HG03432 (cell line): ENCODE measurements at regions not wholly inside any gene's neighbourhood (a gene's known extent, or its start where the extent isn't known, plus 50 kb on each side); places are given as distances from the start of the nearest gene placed in this dataset.

ENCODE experiments used
- ATAC-seq: cut with Tn5 transposase; IDR thresholded peaks from one replicate; pipeline ENCODE4 v1.9.1; 2021; ENCODE audit warnings: mild to moderate bottlenecking, moderate library complexity; ENCODE audit not compliant: unreplicated experiment

GRCh38 chr2:188848887-188849435 is 125.2 kb upstream of the COL3A1 start:
- no peak for ATAC-seq

- no peak for ATAC-seq
Observed at GRCh38 chr2:188850786-188851185, 123.4 kb upstream of the COL3A1 start.

GRCh38 chr2:188851311-188851710 is 122.9 kb upstream of the COL3A1 start:
- ATAC-seq, result no peak

GRCh38 chr2:188851826-188852225 is 122.3 kb upstream of the COL3A1 start:
- no peak for ATAC-seq

- no peak for ATAC-seq
Observed at GRCh38 chr2:188852772-188853171, 121.4 kb upstream of the COL3A1 start.

GRCh38 chr2:188853307-188853706 is 120.9 kb upstream of the COL3A1 start:
- ATAC-seq, result no peak

GRCh38 chr2:188865681-188866080 is 108.5 kb upstream of the COL3A1 start:
- no peak for ATAC-seq

- ATAC-seq, result no peak
Observed at GRCh38 chr2:188869550-188869949, 104.6 kb upstream of the COL3A1 start.

GRCh38 chr2:188870289-188870688 is 103.9 kb upstream of the COL3A1 start:
- ATAC-seq, result no peak

- no peak for ATAC-seq
Observed at GRCh38 chr2:188875104-188875503, 99.1 kb upstream of the COL3A1 start.

GRCh38 chr2:188878716-188879115 is 95.5 kb upstream of the COL3A1 start:
- no peak for ATAC-seq

GRCh38 chr2:188880740-188881139 is 93.4 kb upstream of the COL3A1 start:
- no peak for ATAC-seq

- ATAC-seq, result no peak
Observed at GRCh38 chr2:188881434-188881833, 92.7 kb upstream of the COL3A1 start.

GRCh38 chr2:188884046-188884445 is 90.1 kb upstream of the COL3A1 start:
- no peak for ATAC-seq

GRCh38 chr2:188884517-188884916 is 89.7 kb upstream of the COL3A1 start:
- no peak for ATAC-seq

- ATAC-seq, result no peak
Observed at GRCh38 chr2:188889187-188889586, 85.0 kb upstream of the COL3A1 start.

GRCh38 chr2:188890755-188891154 is 83.4 kb upstream of the COL3A1 start:
- no peak for ATAC-seq

GRCh38 chr2:188892636-188893035 is 81.5 kb upstream of the COL3A1 start:
- ATAC-seq, result no peak

GRCh38 chr2:188893972-188894371 is 80.2 kb upstream of the COL3A1 start:
- ATAC-seq, result no peak

GRCh38 chr2:188894979-188895378 is 79.2 kb upstream of the COL3A1 start:
- ATAC-seq, result no peak

- no peak for ATAC-seq
Observed at GRCh38 chr2:188897096-188897495, 77.1 kb upstream of the COL3A1 start.

- ATAC-seq, result no peak
Observed at GRCh38 chr2:188898261-188898660, 75.9 kb upstream of the COL3A1 start.

- no peak for ATAC-seq
Observed at GRCh38 chr2:188902901-188903491, 71.2 kb upstream of the COL3A1 start.
